GM21367 (cell line): ENCODE measurements at regions not wholly inside any gene's neighbourhood (a gene's known extent, or its start where the extent isn't known, plus 50 kb on each side); places are given as distances from the start of the nearest gene placed in this dataset.

Experiments
- ATAC-seq: cut with Tn5 transposase; IDR thresholded peaks from one replicate; pipeline ENCODE4 v1.9.1; 2021; ENCODE audit not compliant: unreplicated experiment

DNA sequence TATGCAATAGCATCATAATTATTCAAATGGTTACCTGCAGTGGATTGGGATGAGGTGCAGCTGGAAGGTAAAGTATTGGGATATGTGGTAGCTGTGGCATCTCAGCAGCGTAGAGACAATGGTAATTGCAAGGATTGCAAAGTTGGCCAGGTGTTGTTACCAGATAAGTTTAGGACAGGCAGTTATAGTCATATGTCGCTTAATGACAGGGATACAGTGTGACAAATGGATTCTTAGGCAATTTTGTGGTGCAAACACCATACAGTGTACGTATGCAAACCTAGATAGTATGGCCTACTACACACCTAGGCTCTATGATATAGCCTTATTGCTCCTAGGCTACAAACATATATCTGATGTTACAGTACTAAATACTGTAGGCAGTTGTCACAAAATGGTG lies 163.5 kb upstream of the LYZL2 start:
- no peak for ATAC-seq

DNA sequence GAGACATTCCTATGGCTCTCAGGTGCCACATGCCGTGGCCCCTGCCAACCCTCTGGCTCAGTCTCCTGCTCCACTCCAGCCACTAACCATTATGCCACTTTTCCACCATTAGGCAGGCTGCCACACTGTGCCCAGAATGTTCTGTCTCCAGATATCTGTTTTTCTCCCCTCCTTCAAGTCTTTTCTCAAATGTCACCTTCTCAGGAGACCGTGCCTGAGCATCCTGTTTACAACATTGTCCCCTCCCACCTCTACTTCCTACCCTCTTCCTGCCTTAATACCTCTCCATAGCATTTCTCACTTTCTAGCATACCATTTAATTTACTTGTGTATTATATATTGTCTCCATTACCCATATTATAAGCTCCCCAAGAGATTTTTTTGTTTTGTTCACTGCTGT lies 162.5 kb upstream of the LYZL2 start:
- no peak for ATAC-seq

DNA sequence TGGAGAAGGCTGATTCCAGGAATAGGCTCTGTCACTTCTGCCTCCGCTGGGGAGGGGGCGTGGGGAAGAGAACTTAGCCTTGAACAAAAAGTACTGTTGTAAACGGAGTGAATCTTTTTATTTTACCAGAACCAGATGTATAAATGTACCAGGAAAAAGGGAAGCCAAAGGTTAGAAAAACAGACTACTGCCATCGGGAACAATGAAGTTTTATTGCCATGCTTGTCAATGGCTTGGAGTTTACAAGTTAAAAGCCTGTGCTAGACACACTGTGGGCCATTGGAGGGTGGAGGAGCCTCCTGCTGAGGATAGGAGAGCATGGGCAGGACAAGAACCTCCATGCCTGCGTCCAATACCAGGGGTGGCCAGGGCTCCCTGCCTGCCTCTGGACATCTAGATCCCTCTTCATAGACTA lies 161.7 kb upstream of the LYZL2 start:
- ATAC-seq, result no peak

DNA sequence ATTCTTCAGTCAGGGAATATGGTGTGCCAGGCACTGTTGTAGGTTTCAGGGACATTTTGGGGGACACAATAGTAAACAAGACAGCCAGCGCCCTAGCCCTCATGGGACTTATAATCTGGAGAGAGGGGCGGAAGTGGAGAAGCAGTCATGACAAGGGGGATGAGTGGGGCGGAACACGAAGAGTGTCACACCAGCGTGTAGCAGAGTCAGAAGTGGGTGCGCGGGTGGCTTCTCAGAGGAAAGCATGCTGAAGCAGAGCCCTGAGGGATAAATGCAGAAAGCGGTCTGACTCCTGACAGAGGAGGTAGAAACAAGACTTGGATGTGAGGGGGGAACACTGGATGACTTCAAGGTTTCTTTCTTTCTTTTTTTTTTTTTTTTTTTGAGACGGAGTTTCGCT lies 160.3 kb upstream of the LYZL2 start:
- no peak for ATAC-seq

DNA sequence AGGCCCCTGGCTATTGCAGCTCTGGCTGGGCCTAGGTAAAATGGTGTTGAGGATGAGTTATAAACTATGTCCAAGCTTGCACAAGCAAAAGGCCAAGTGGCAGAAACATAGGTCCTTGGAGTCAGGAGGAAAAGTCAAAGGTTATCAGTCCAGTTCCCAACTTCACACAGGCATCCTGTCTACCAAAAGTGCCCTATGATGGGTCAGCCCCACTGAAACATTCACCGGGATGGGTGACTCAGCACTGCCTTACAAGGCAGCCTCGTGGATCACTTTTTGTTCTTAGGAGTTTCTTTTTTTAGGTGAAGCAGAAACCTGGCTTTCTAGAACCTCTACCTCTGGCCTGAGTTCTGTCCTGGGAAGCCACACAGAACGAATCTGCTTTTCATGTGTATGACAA lies 158.8 kb upstream of the LYZL2 start:
- ATAC-seq, result no peak

DNA sequence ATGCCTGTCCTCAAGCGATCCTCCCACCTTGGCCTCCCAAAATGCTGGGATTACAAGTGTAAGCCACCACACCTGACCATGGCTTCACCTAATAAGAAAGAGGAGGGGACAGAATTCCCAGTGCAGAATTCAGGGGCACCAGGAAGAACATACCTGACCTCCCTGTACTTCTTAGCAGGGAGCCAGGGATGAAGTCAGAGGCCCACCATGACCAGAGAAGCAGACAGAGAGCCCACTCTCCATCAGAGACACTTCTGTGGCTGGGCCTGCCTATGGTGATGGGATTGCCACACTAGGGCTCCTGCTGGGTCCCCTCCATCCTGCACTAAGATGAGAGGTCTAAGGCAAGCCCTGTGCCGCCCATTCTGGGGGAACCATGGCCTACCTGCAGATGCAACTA lies 157.4 kb upstream of the LYZL2 start:
- ATAC-seq, result no peak

DNA sequence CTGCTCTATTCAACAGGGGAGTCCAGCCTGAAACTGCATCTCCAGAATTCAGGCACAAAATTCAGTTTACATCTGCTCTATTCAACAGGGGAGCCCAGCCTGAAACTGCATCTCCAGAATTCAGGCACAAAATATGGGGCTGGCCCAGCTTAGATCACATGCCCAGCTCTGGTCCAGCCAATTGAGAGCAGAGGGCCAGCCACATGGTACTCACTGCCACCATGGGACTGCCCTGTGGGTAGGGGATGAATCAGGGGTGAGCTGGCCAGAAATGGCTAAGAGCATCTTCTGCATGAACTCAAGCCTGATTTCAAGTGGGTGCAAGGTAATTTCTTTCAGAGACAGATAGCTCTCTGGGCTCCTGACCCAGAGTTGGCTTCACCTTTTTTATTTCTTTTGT lies 156.6 kb upstream of the LYZL2 start:
- ATAC-seq, result no peak

DNA sequence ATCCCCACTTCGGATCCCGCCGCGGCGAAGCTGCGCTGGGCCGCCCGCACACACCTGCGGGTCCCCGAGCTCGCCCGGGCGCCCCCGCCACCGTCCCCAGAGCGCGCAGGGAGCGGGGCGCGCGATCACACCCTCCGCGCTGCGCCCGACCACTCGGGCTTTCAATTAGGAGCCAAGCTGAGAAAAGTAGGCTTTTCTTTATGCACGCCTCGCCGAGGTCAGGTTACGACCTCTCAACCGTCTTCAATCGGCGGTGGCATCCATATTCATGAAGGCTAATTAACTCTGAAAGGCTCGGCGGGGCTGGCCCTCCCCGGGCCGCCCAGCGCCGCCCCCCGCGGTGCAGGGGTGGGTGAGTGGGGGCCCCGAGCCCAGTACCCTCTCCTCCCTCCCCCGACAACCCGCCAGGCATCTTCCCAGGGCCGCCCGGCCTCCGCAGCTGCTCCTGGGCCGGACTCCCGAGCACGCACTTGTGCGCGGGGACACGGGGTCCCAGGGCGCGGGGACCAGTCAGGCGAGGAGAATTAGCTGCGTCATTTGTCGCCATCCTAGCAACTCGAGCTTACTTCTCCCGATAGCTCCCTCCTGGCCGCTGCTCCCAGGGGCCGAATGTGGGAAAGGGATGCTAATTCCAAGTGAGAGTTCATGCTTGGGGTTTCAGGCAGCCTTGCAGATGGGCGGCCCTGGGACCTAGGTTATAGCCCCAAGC lies 155.5 kb upstream of the LYZL2 start:
- no peak for ATAC-seq

DNA sequence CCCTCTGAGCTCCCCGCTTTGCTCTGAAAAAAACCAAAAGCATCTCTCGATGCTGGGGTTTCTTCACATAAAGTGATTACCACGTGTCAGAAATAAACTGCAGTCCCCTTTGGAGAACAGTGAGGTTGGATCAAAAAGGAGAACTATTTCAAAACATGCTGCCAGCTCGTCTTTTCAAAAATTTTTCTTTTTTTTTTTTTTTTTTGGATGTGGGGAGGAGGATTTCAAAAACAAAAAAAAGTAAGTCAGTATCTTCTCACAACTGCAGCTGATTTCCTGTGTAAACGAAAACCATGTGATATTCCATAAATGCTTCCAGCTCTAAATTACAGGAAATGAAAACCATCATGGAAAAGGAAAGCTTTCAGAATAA lies 155.0 kb upstream of the LYZL2 start:
- no peak for ATAC-seq

DNA sequence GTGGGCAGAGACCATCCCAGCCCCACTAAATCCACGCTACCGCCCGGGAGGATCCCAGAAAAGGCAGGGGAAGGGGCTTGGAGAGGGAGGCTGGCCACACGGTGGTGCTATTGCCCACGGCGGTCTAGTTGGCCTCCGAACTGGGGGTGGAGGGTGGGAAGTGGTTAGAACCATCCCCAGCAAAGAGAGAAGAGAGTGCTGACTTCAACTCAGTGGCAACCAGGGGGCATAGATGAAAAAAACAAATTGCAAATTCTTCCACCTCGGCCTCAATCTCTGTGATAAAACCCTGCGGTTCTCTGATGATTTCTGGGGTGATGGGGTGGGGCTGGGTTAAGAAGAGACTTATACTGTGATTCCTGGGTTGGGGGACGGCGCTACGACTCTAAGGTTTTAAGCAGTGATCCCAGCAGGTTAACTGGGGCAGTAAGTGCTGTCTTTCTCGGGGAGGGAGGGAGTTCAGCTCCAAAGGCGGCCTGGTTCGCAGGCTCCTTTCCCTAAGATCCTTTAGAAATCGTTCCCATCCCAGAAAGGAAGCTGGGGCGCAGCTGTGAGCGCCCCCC lies 154.5 kb upstream of the LYZL2 start:
- ATAC-seq, result peak; percentile 41

DNA sequence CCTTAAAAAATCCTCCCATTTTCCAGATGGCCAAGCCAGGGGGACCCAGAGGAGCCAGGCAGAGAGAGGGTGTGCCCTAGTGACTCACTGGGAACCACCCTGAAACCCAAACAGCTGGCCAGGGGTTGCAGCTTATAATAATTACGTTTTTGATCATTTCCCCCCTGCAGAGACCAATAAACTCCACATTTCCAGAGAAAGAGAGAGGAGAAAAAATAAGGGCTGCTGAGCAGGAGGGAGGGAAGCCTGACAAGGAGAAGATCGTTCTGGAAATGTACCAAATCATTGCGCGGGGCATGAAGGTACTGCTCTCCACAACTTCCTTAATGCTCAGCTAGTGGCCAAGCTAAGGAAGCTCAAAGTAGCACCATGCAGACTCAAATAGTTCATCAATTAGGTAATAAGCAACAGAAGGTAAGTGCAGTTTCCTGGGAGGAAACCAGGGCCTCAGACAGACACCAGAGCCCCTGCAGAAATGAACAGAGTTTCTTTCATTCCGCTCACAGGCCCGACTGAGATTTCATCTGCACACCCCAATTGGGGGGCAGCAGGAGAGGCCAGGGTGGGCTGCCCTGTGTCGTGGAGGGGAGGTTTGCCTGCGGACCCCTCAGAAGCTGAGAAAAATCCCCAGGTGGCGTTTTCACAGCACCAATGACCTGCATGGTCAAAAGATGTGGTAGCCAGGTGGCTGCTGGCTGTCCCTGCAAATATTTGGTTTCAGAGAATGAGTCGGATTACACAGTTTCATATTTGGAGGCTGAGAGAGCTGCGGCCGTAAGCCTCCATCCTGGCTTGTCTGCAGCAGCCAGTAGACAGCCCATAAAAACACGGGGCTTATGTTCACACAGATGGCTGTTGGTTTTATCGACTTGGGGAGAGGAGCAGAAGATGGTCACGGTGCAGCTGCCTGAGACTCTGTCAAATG lies 153.2 kb upstream of the LYZL2 start:
- ATAC-seq, result peak; percentile 41

DNA sequence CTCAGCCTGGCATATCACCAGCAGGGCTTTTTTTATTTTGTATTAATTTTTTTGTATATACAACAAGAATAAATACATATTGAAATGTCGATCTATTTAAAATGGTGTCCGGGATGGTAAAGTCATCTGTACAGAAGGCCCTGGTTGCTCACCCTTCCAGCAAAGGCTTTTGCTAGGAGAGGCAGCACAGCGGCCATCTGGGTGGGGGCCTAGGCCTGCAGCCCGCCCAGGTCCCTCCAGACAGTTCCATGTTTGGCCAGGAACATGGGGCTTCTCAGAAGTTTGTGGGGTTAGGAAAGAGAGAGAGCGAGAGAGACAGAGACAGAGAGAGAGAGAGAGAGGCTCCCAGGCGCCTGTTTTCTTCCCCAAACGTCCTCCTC lies 152.6 kb upstream of the LYZL2 start:
- no peak for ATAC-seq

DNA sequence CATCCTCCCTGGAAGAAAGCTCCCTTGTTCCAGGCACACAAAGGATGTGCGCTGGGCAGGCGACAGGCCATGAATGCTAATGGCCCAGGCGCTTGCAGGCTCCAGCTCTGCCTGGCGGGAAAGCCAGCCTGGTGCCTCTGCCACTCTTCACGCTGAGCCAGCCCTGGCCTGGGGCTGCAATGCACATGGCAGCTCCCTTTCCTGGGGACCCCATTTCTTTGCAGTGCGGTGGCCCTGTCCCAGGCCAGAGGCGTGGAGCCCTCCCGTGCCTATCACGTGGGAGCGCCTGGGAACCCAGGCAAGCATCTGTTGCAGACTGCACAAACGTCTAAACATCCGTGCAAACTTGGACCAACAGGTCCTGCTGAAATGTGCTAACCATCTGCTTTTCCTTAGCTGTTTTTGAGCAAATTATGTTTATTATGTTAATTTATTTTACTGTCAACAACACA lies 152.1 kb upstream of the LYZL2 start:
- ATAC-seq, result no peak

DNA sequence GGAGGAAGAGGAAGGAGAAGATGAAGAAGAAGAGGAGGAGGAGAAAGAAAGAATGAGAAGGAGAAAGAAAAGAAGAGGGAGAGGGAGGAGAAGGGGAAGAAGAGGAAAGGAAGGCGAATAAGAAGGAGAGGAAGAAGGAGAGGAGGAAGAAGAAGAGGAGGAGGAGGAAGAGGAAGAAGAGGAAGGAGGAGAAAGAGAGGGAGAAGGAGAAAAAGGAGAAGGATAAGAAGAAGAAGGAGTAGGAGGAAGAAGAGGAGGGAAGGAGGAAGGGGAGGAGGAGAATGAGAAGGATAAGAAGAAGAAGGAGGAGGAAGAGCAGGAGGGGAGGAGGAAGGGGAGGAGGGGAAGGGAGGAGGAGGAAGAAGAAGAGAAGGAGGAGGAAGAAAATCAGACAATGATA lies 149.2 kb upstream of the LYZL2 start:
- ATAC-seq, result no peak

DNA sequence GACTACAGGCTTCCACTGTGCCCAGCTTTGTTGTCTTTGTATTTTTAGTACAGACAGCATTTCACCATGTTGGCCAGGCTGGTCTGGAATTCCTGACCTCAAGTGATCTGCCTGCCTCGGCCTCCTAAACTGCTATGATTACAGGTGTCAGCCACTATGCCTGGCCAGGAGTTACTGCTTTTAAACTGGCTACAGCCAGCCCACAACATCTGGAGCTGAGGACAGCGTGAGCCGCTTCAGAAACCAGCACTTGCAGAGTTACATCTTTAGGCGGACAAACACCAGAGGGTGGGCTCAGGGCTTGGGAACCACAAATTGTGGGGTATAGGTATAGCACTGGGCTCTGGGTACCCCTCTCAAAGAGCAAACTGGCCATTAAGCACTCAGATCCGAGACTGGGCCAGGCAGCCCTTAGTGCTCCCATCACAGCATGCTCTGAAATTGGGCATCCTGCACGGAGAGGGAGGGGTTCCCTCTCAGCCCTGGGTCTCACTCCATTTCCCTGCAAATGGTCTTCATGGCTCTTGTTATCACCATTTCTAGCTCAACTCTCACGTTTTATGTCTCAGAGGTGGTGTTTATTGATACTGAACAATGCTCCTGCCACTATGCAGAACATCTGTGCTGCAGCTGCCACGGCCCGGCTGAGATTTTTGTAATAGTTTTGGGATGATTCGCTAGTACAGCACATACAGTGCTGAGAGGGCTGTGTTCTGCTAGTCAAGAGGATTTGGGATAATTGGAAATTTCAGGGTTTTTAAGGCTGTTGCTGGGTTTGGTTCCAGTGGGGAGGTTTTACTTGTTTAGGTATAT lies 146.4 kb upstream of the LYZL2 start:
- ATAC-seq, result no peak

DNA sequence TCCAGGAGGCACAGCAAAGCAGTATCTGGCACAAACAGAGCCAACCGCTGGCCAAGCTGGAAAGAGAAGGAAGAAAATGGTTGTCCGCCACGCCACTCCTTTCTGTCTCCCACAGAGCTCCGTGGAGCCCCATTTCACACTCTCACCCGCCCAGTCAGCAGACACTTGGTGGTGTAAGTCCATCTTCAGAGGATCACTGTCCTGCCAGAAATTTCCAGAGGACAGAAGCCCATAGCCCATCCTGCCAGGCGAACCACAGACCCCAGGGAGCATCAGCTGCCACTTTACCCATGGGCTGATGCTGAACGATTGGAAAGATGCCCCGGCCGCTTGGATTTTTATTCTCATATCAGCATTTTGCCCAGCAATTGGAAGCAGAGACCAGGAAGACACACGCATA lies 144.7 kb upstream of the LYZL2 start:
- ATAC-seq, result no peak

DNA sequence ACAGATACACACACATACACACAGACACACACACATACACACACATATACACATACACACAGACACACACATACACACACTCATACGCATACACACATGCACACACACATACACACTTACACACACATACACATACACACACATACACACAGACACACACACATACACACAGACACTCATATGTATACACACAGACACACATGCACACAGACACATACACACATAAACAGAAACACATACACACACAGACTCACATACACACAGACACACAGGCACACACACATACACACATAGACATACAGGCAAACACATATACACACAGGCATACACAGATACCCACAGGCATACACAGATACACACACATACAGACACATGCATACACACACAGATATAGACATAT lies 143.9 kb upstream of the LYZL2 start:
- no peak for ATAC-seq

DNA sequence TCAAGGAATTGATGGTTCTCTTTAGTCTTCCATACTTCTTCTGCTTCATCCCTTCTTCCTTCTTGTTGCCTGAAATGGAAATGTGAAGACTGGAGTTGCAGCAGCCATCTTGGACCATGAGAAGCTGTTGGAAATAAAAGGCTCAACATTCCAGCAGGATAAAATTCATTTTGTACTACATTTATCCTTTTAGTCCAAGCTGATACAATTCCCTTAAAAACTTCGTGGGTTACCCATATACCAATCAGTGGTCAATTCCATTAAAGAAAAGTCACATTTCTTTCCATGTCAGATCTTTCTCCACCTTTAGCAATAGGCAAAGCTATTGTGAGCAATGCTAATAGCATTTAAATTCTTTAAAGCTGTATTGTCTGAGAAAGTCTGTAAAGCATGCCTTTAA lies 141.3 kb upstream of the LYZL2 start:
- ATAC-seq, result no peak

DNA sequence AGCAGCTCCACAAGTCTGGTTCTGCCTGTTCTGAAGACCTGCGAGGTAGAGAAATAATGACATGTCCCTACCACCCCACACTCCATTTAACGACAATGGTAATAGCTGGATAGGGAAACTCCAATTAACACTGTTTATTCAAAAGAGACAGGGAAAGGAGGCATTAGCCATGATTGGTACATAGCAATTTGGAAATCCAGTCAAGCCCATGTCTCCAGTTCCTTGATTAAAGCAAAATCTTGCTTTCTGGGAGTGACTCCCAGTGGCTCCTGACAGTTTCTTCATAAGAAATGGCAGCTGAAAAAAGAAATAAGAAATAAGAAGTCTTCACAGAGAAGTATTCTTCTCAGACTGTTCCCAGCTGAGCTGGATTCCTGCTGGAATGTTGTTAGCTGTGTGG lies 140.7 kb upstream of the LYZL2 start:
- ATAC-seq, result no peak

DNA sequence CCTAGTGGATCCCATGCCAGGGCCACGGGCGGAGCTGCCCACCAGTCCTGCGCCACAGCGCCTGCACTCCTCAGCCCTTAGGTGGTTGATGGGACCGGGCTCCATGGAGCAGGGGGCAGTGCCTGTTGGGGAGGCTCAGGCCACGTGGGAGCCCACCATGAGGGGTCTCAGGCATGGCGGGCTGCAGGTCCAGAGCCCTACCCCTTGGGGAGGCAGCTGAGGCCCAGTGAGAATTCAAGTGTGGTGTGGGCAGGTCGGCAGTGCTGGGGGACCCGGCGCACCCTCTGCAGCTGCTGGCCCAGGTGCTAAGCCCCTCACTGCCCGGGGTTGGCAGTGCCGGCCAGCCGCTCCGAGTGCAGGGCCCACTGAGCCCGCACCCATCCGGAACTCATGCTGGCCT lies 139.8 kb upstream of the LYZL2 start:
- ATAC-seq, result no peak

DNA sequence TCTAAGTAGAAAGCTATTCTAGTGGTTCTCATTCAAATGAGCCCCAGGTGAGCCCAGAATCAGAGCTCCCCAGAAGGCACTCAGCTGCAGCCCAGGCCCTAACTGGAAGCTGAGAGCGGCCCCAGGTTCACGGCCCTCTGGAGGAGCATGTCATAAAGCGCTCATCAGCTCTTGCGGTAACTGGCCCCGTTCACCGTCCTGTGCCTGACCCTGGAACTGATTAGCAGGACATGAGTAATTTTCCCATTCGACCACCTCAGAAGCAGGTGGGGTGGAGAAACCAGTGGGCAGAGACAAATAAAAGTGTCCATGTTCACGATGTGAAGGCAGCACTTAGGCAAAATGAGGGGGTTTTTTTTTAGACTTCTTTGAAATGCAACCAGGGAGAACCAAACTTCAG lies 136.1 kb upstream of the LYZL2 start:
- ATAC-seq, result no peak
